ENCODE measurements at regions not wholly inside any gene's neighbourhood (a gene's known extent, or its start where the extent isn't known, plus 50 kb on each side); places are given as distances from the start of the nearest gene placed in this dataset.

DNA sequence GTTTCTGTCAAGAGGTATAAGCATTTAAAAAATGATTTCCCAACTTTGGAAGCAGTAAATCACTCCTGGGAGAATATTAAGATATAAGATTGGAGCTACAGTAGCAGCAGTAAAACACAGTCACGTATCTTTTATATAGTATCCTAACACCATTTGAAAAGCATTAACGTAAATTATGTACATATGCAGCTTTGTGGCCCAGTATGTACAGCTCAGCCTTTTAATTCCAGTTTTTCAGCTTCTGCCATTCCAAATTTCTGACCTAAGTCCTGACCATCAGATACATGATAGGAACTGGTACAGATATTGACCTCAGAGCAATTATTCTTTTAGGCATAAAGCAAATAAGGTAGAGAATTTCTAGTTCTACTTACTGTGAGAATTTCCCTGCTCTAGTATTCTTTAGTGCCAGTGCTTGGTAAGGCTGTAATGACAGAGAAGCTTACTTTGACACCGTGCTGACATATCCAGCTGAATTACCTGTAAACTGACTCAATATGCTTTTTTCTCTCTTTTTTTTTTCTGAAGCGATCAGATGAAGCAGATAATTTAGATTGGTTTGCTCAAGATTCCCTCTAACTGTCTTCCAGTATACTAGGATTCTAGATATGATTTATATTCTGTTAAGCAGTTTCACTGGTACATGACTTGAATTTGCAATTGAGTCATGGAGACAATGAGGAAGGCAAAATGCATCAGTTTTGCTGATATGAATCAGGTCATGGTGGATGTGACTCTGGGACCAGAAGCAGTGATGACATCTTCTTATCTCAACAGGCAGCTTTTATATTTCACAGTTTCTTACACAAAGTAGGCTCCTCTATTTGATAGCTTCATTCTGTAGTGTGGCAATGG is 703.6 kb downstream of the SLITRK6 start:
- H3K4me1 ChIP-seq (ENCODE audit: control insufficient read depth in 1 of 2, low read depth in 2 of 2), result no peaks in the 10 kb centered on the region
- no peak overlapping the region for H3K4me3 ChIP-seq
- no peaks in the 10 kb centered on the region for H3K27me3 ChIP-seq (replicated peaks; ENCODE audit: insufficient read depth)
- no peaks in the 10 kb centered on the region for H3K36me3 ChIP-seq
- TF ChIP-seq, protein P1, sequence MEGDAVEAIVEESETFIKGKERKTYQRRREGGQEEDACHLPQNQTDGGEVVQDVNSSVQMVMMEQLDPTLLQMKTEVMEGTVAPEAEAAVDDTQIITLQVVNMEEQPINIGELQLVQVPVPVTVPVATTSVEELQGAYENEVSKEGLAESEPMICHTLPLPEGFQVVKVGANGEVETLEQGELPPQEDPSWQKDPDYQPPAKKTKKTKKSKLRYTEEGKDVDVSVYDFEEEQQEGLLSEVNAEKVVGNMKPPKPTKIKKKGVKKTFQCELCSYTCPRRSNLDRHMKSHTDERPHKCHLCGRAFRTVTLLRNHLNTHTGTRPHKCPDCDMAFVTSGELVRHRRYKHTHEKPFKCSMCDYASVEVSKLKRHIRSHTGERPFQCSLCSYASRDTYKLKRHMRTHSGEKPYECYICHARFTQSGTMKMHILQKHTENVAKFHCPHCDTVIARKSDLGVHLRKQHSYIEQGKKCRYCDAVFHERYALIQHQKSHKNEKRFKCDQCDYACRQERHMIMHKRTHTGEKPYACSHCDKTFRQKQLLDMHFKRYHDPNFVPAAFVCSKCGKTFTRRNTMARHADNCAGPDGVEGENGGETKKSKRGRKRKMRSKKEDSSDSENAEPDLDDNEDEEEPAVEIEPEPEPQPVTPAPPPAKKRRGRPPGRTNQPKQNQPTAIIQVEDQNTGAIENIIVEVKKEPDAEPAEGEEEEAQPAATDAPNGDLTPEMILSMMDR (IDR thresholded peaks at IDR 0.05), result no peak
- ATAC-seq (ENCODE audit: insufficient number of reproducible peaks, low FRiP score, low read depth) (no peak), DNase-seq (ENCODE audit: low spot score) (no peak)
- H3K9me3 ChIP-seq, result no peaks in the 10 kb centered on the region
- no peak overlapping the region for H3K27ac ChIP-seq

DNA sequence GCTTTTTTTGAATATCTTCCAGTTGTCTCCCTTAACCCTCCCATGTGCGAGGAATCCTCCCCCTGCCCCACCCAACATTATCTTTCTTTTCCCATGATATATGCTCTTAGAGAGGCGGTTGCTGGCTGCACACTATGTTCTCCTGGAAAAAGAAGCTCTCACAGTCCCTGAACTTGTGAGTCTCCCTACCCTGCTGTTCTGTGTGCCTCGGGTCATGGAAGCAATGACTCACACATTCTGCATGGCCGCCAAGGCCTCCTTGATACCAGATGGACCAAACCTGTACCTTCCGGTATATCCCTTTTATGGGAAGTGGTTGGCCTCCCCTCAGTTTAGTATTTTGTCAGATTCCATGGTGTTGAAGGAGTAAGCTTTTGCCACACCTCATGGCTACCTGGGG is 705.4 kb downstream of the SLITRK6 start:
- Histone ChIP-seq H3K4me3 (no peak overlapping the region), H3K27ac (no peak overlapping the region), H3K9me3 (no peaks in the 10 kb centered on the region), H3K27me3 (replicated peaks; ENCODE audit: insufficient read depth) (no peaks in the 10 kb centered on the region), H3K4me1 (ENCODE audit: control insufficient read depth in 1 of 2, low read depth in 2 of 2) (no peaks in the 10 kb centered on the region), H3K36me3 (no peaks in the 10 kb centered on the region)
- no peak for ATAC-seq (ENCODE audit: insufficient number of reproducible peaks, low FRiP score, low read depth)
- no peak for DNase-seq (ENCODE audit: low spot score)
- TF ChIP-seq, protein P1 (IDR thresholded peaks at IDR 0.05), result no peak

DNA sequence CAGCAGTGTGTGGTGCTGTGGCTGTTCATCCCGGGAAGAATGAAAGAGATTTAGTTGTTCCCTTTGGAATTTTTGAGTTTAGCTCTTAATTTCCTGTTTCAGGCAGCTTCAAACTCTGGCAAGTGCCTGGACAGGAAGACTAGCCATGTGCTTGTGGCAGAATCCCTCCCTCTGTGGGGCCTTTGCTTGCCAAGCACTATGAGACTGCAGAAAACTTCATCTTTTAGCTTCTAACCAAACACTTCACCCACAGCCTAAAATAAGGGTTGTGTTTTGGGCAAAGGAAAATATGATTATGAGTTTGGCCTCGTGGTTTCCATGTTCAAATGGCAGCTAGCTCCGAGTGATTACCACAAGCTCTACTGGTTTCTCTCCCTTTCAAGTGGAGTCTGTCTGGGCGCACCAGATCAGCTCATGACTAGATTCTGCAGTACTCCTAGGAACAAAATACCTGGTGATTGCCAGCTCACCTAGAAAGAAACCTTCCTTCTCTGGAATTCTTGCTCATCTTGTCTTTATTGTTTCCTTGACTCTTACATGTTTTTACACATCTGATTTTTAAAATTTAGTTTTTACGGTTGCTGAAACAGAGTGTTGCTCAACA is 707.5 kb downstream of the SLITRK6 start:
- Histone ChIP-seq H3K36me3 (no peaks in the 10 kb centered on the region), H3K27ac (no peak overlapping the region), H3K9me3 (no peaks in the 10 kb centered on the region), H3K27me3 (replicated peaks; ENCODE audit: insufficient read depth) (no peaks in the 10 kb centered on the region), H3K4me3 (no peak overlapping the region), H3K4me1 (ENCODE audit: control insufficient read depth in 1 of 2, low read depth in 2 of 2) (no peaks in the 10 kb centered on the region)
- DNase-seq (ENCODE audit: low spot score) (no peak), ATAC-seq (ENCODE audit: insufficient number of reproducible peaks, low FRiP score, low read depth) (no peak)
- TF ChIP-seq, protein P1 (IDR thresholded peaks at IDR 0.05), result no peak

DNA sequence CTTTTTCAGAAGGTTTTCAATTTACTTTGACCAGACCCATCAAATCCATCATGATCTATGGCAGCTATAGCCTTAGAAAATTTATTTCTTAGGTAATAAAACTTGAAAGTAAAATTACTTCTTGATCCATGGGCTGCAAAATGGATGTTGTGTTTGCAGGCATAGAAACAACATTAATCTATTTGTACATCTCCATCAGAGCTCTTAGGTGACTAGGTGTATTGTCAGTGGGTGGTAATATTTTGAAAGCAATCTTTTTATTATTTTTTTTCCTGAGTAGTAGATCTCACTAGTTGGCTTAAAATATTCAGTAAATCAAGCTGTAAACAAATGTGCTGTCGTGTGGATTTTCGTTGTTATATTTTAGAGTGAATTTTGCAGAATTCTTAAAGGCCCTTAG is 710.0 kb downstream of the SLITRK6 start:
- DNase-seq (ENCODE audit: low spot score) (no peak), ATAC-seq (ENCODE audit: insufficient number of reproducible peaks, low FRiP score, low read depth) (no peak)
- no peak overlapping the region for H3K27ac ChIP-seq
- no peak overlapping the region for H3K4me3 ChIP-seq
- no peaks in the 10 kb centered on the region for H3K9me3 ChIP-seq
- no peaks in the 10 kb centered on the region for H3K27me3 ChIP-seq (replicated peaks; ENCODE audit: insufficient read depth)
- H3K4me1 ChIP-seq (ENCODE audit: control insufficient read depth in 1 of 2, low read depth in 2 of 2), result no peaks in the 10 kb centered on the region
- TF ChIP-seq, protein P1 (IDR thresholded peaks at IDR 0.05), result no peak
- H3K36me3 ChIP-seq, result no peaks in the 10 kb centered on the region

DNA sequence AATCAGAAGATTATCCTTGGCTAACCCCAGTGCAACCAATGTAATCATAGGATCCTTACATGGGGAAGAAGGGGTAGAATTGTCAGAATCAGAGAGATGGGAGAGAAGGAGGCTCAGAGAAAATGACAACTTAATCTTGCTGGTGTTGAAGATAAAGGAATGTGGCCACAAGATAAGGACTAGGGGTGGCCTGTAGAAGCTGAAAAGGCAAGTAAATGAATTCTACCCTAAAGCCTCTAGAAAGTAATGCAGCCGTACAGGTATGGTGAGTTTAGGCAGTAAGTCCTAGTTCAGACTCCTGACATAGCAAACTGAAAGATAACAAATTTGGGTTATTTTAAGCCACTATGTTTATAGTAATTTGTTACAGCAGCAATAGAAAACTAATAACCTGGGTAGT is 718.5 kb downstream of the SLITRK6 start:
- TF ChIP-seq, protein P1 (IDR thresholded peaks at IDR 0.05), result no peak
- ATAC-seq (ENCODE audit: insufficient number of reproducible peaks, low FRiP score, low read depth) (no peak), DNase-seq (ENCODE audit: low spot score) (no peak)
- H3K9me3 ChIP-seq, result no peaks in the 10 kb centered on the region
- H3K27me3 ChIP-seq (replicated peaks; ENCODE audit: insufficient read depth), result no peaks in the 10 kb centered on the region
- no peak overlapping the region for H3K27ac ChIP-seq
- no peaks in the 10 kb centered on the region for H3K36me3 ChIP-seq
- no peak overlapping the region for H3K4me3 ChIP-seq
- H3K4me1 ChIP-seq (ENCODE audit: control insufficient read depth in 1 of 2, low read depth in 2 of 2), result no peaks in the 10 kb centered on the region
